H1 (cell line): ENCODE measurements at regions not wholly inside any gene's neighbourhood (a gene's known extent, or its start where the extent isn't known, plus 50 kb on each side); places are given as distances from the start of the nearest gene placed in this dataset.
A peak's percentile ranks its signal among the peaks of the same experiment; 100 is the strongest.

Experiments
- CTCF ChIA-PET: fragments of 300-600 bp; sonication (Branson Sonifier 250); formaldehyde crosslinking; loops from one replicate; lab custom pipeline; 2021; ENCODE audit not compliant: partially characterized antibody; lab: Charles Lee
- POLR2A ChIA-PET: fragments of 300-600 bp; sonication (Branson Sonifier 250); formaldehyde crosslinking; loops from one replicate; lab custom pipeline; 2021; ENCODE audit warnings: inconsistent platforms; ENCODE audit not compliant: partially characterized antibody; lab: Charles Lee
- DNase-seq, 2 experiments: peaks; one replicate each; pipeline versions ENCODE4 v3.0.0 to v3.0.0-alpha.2; 2010 to 2022; ENCODE audit warnings: low spot score in 2 of 2, low read depth in 1 of 2, mixed read lengths in 1 of 2
- FAIRE-seq: peaks from 2 replicates; lab custom pipeline; 2011; peaks lifted over from hg19 to GRCh38; lab: Jason Lieb, UNC
- H2AFZ ChIP-seq: 2 replicates; pipeline ENCODE4 v1.8.1; 2012; ENCODE audit warnings: low read length, inconsistent platforms
- H2AK5ac ChIP-seq: 2 replicates; pipeline ENCODE4 v1.6.1; 2013; ENCODE audit warnings: low read depth, low read length
- H2BK120ac ChIP-seq: replicated peaks from 2 replicates; pipeline ENCODE3; 2013; ENCODE audit warnings: low read depth, low read length, inconsistent platforms
- H2BK12ac ChIP-seq: 2 replicates; pipeline ENCODE4 v1.6.1; 2013; ENCODE audit warnings: low read depth, low read length
- H2BK15ac ChIP-seq: 2 replicates; pipeline ENCODE4 v1.6.1; 2013; ENCODE audit warnings: low read length
- H2BK20ac ChIP-seq: 2 replicates; pipeline ENCODE4 v1.6.1; 2013; ENCODE audit warnings: low read length
- H2BK5ac ChIP-seq: 2 replicates; pipeline ENCODE4 v1.6.1; 2013; ENCODE audit warnings: low read depth, low read length
- H3K14ac ChIP-seq: 2 replicates; pipeline ENCODE4 v1.6.1; 2013; ENCODE audit warnings: inconsistent platforms; ENCODE audit not compliant: insufficient read length
- H3K18ac ChIP-seq: 2 replicates; pipeline ENCODE4 v1.6.1; 2013; ENCODE audit warnings: low read length; ENCODE audit errors: extremely low read depth
- H3K23ac ChIP-seq: 2 replicates; pipeline ENCODE4 v1.6.1; 2013; ENCODE audit warnings: inconsistent platforms; ENCODE audit not compliant: insufficient read length
- H3K23me2 ChIP-seq: 2 replicates; pipeline ENCODE4 v1.6.1; 2013; ENCODE audit warnings: low read depth, low read length
- H3K27ac ChIP-seq: 2 replicates; pipeline ENCODE4 v1.6.1; 2011; ENCODE audit warnings: low read depth, low read length, inconsistent platforms
- H3K27me3 ChIP-seq, 4 experiments: replicated peaks in 1 of 4; 1 replicate in 1 of 4; 2 replicates in 3 of 4; pipeline versions ENCODE4 v1.6.1 to v1.8.1; 2011 to 2013; ENCODE audit warnings: low read length in 3 of 4, mild to moderate bottlenecking in 3 of 4, inconsistent platforms in 2 of 4, mixed read lengths in 2 of 4, moderate library complexity in 1 of 4; ENCODE audit not compliant: control insufficient read depth in 3 of 4, insufficient read depth in 3 of 4; ENCODE audit errors: extremely low read depth in 1 of 4
- H3K36me3 ChIP-seq, 4 experiments: 2 replicates each; pipeline versions ENCODE4 v1.6.1 to v1.8.1; 2011 to 2013; ENCODE audit warnings: mild to moderate bottlenecking in 4 of 4, low read length in 3 of 4, moderate library complexity in 2 of 4, control low read depth in 1 of 4, inconsistent platforms in 1 of 4; ENCODE audit not compliant: insufficient read depth in 4 of 4, control insufficient read depth in 2 of 4
- H3K4ac ChIP-seq: replicated peaks from 2 replicates; pipeline ENCODE3; 2013; ENCODE audit warnings: low read length, low read depth, mixed read lengths, inconsistent platforms; ENCODE audit not compliant: insufficient read length
- H3K4me1 ChIP-seq, 4 experiments: replicated peaks in 1 of 4; 1 replicate in 1 of 4; 2 replicates in 3 of 4; pipeline versions ENCODE4 v1.6.1 to v1.8.1; 2011 to 2013; ENCODE audit warnings: low read length in 3 of 4, inconsistent platforms in 2 of 4, mixed read lengths in 1 of 4; ENCODE audit not compliant: insufficient read depth in 4 of 4, control insufficient read depth in 3 of 4
- H3K4me2 ChIP-seq, 2 experiments: 2 replicates each; pipeline versions ENCODE4 v1.6.1 to v1.8.1; 2011 to 2013; ENCODE audit warnings: low read depth in 2 of 2, low read length in 2 of 2, control low read depth in 1 of 2, inconsistent platforms in 1 of 2, mild to moderate bottlenecking in 1 of 2; ENCODE audit not compliant: insufficient read depth in 1 of 2
- H3K4me3 ChIP-seq, 4 experiments: fragments of 200-600, 300-600 bp in 1 of 4; sonication (generic), shearing (Covaris generic), sonication (Bioruptor Twin) in 1 of 4; 2 replicates each; pipeline versions ENCODE4 v1.5.1 to v1.8.1; 2011 to 2016; ENCODE audit warnings: low read length in 4 of 4, low read depth in 3 of 4, control low read depth in 2 of 4, inconsistent platforms in 2 of 4, mild to moderate bottlenecking in 2 of 4, mixed read lengths in 1 of 4, moderate library complexity in 1 of 4; ENCODE audit not compliant: insufficient read depth in 2 of 4; ENCODE audit errors: extremely low read depth in 1 of 4
- H3K56ac ChIP-seq: replicated peaks from 2 replicates; pipeline ENCODE3; 2013; ENCODE audit warnings: low read depth, mild to moderate bottlenecking, mixed read lengths, low read length, inconsistent platforms; ENCODE audit not compliant: insufficient read length
- H3K79me1 ChIP-seq: 2 replicates; pipeline ENCODE4 v1.6.1; 2013; ENCODE audit warnings: low read depth, low read length, control low read depth
- H3K79me2 ChIP-seq, 2 experiments: 2 replicates each; pipeline versions ENCODE4 v1.6.1 to v1.8.1; 2012 to 2013; ENCODE audit warnings: low read length in 2 of 2, mild to moderate bottlenecking in 2 of 2, inconsistent platforms in 1 of 2; ENCODE audit not compliant: insufficient read depth in 2 of 2, control insufficient read depth in 1 of 2
- H3K9ac ChIP-seq, 4 experiments: replicated peaks in 1 of 4; 1 replicate in 1 of 4; 2 replicates in 3 of 4; pipeline versions ENCODE4 v1.6.1 to v1.8.1; 2011 to 2013; ENCODE audit warnings: low read depth in 3 of 4, low read length in 3 of 4, control low read depth in 2 of 4, mild to moderate bottlenecking in 2 of 4, moderate library complexity in 2 of 4, inconsistent platforms in 1 of 4; ENCODE audit errors: extremely low read depth in 1 of 4
- H3K9me3 ChIP-seq, 2 experiments: 2 replicates each; pipeline versions ENCODE4 v1.6.1 to v1.8.1; 2012 to 2013; ENCODE audit warnings: mild to moderate bottlenecking in 2 of 2, moderate library complexity in 2 of 2, control low read depth in 1 of 2, inconsistent platforms in 1 of 2, low read depth in 1 of 2, low read length in 1 of 2, mixed read lengths in 1 of 2; ENCODE audit not compliant: insufficient read depth in 2 of 2
- H4K20me1 ChIP-seq, 2 experiments: replicated peaks in 1 of 2; 2 replicates each; pipeline versions ENCODE3 to v1.8.1; 2011 to 2013; ENCODE audit warnings: inconsistent platforms in 2 of 2, low read length in 2 of 2, mild to moderate bottlenecking in 1 of 2; ENCODE audit not compliant: insufficient read depth in 2 of 2, control insufficient read depth in 1 of 2
- H4K5ac ChIP-seq: 2 replicates; pipeline ENCODE4 v1.6.1; 2013; ENCODE audit warnings: low read length, low read depth, mixed read lengths, inconsistent platforms; ENCODE audit not compliant: insufficient read length
- H4K8ac ChIP-seq: 2 replicates; pipeline ENCODE4 v1.8.0; 2013; ENCODE audit warnings: mild to moderate bottlenecking, moderate library complexity, low read length, inconsistent platforms; ENCODE audit not compliant: insufficient read depth; ENCODE audit errors: extremely low read depth
- H4K91ac ChIP-seq: replicated peaks from 2 replicates; pipeline ENCODE3; 2013; ENCODE audit warnings: low read length, mixed read lengths, inconsistent platforms; ENCODE audit not compliant: insufficient read length
- BCL11A ChIP-seq, 2 experiments: IDR thresholded peaks; one replicate each; pipeline ENCODE4 v1.6.1; 2011; ENCODE audit warnings: low read depth in 2 of 2, low read length in 2 of 2, mild to moderate bottlenecking in 2 of 2
- BRCA1 ChIP-seq: IDR thresholded peaks from 2 replicates; pipeline ENCODE4 v1.6.1; 2012; ENCODE audit warnings: low read depth, low read length, improper control_type of control experiment
- CEBPB ChIP-seq: IDR thresholded peaks from 2 replicates; pipeline ENCODE4 v1.6.1; 2012; ENCODE audit warnings: low read depth, low read length
- E2F6 ChIP-seq: IDR thresholded peaks from 2 replicates; pipeline ENCODE4 v1.6.1; 2012; ENCODE audit warnings: inconsistent platforms
- JUND ChIP-seq: IDR thresholded peaks from 2 replicates; pipeline ENCODE4 v1.6.1; 2011; ENCODE audit warnings: mild to moderate bottlenecking, improper control_type of control experiment, low read length
- KDM1A ChIP-seq: fragments of 200-600, 300-600 bp; sonication (generic); IDR thresholded peaks from 2 replicates; pipeline ENCODE4 v1.7.1; 2016; ENCODE audit warnings: mild to moderate bottlenecking, low read length, borderline replicate concordance
- NANOG ChIP-seq: IDR thresholded peaks from 2 replicates; pipeline ENCODE4 v1.6.1; 2011; ENCODE audit warnings: low read length, low read depth, mild to moderate bottlenecking, inconsistent platforms; ENCODE audit not compliant: insufficient read depth, poor library complexity, severe bottlenecking
- RAD21 ChIP-seq, 2 experiments: IDR thresholded peaks in 1 of 2; conservative IDR thresholded peaks in 1 of 2; 2 replicates each; pipeline ENCODE4 v1.6.1; 2011; ENCODE audit warnings: low read depth in 2 of 2, low read length in 2 of 2, improper control_type of control experiment in 1 of 2, inconsistent platforms in 1 of 2, mild to moderate bottlenecking in 1 of 2, moderate library complexity in 1 of 2
- RBBP5 ChIP-seq: IDR thresholded peaks from 2 replicates; pipeline ENCODE4 v1.7.1; 2012; ENCODE audit warnings: low read depth, mild to moderate bottlenecking, inconsistent platforms, low read length, moderate library complexity, borderline replicate concordance
- SIX5 ChIP-seq: IDR thresholded peaks from 2 replicates; pipeline ENCODE4 v1.6.1; 2011; ENCODE audit warnings: mild to moderate bottlenecking, low read depth, low read length
- SP2 ChIP-seq: IDR thresholded peaks from 2 replicates; pipeline ENCODE4 v1.6.1; 2012; ENCODE audit warnings: mild to moderate bottlenecking, low read length, inconsistent platforms
- TAF1 ChIP-seq: IDR thresholded peaks from 2 replicates; pipeline ENCODE4 v1.6.1; 2011; ENCODE audit warnings: mild to moderate bottlenecking, low read depth, low read length
- WGBS, 2 experiments: shearing (Covaris generic) in 1 of 2; methylation state at CpG; one replicate each; pipeline versions ENCODE4 v1.1.6 to v1.1.7; 2013 to 2015; ENCODE audit warnings: low lambda C conversion rate in 2 of 2, mixed read lengths in 2 of 2, inconsistent platforms in 1 of 2, low coverage in 1 of 2, missing lambda C conversion rate in 1 of 2; ENCODE audit not compliant: insufficient replicate concordance in 2 of 2, insufficient coverage in 1 of 2, insufficient read length in 1 of 2; ENCODE audit errors: extremely low coverage in 1 of 2, missing lambda C conversion rate in 1 of 2; 5-methylcytosine and 5-hydroxymethylcytosine counted together

GRCh38 chr2:181252262-181253148 is 204.7 kb upstream of the ITGA4 start:
- no peaks in the 10 kb centered on the region for H3K79me2 ChIP-seq
- H3K14ac ChIP-seq: no peak overlapping the region
- H4K20me1 ChIP-seq: no peaks in the 10 kb centered on the region
- no peak overlapping the region for H2BK15ac ChIP-seq
- no peak for FAIRE-seq
- no peaks in the 10 kb centered on the region for H3K36me3 ChIP-seq
- H3K9me3 ChIP-seq: no peaks in the 10 kb centered on the region
- no peak overlapping the region for H4K8ac ChIP-seq
- no peak overlapping the region for H2BK12ac ChIP-seq
- no peaks in the 10 kb centered on the region for H3K23me2 ChIP-seq
- H3K4ac ChIP-seq: no peak overlapping the region
- no peak for DNase-seq
- no peak overlapping the region for H2AK5ac ChIP-seq
- H3K56ac ChIP-seq: no peak overlapping the region
- 0 out of 2 replicates have a peak overlapping the region, but pooled peaks have one; percentile 79 for H2AFZ ChIP-seq
- H2BK5ac ChIP-seq: no peak overlapping the region
- no peak overlapping the region for H3K18ac ChIP-seq
- H3K4me2 ChIP-seq: no peak overlapping the region
- no peaks in the 10 kb centered on the region for H3K4me1 ChIP-seq
- POLR2A ChIA-PET: no interaction called here
- H3K9ac ChIP-seq: no peak overlapping the region
- CTCF ChIA-PET: interaction anchor here (0.7 to 1.6 kb wide), 3 partner anchors 12 to 1339 kb away, joined by 3 to 4 read pairs (median 3); no protein-coding TSS in a partner anchor
- no peaks in the 10 kb centered on the region for H3K27me3 ChIP-seq
- H3K4me3 ChIP-seq: no peak overlapping the region
- no peak overlapping the region for H3K27ac ChIP-seq
- no peak overlapping the region for H3K23ac ChIP-seq
- WGBS, 2 experiments: 89% methylated on average over 5 of the region's 5 CpGs; no CpG with 5 or more reads in 1 of the 2 experiments
- no peaks in the 10 kb centered on the region for H3K79me1 ChIP-seq
- no peak overlapping the region for H2BK120ac ChIP-seq
- H4K91ac ChIP-seq: no peak overlapping the region
- no peak overlapping the region for H4K5ac ChIP-seq
- H2BK20ac ChIP-seq: no peak overlapping the region
- no peak for TF ChIP-seq BRCA1
- TF ChIP-seq TAF1: no peak
- no peak for TF ChIP-seq KDM1A
- TF ChIP-seq RAD21 (IDR thresholded peaks at IDR 0.05 in 1 of 2, conservative IDR thresholded peaks at IDR 0.05 in 1 of 2; ENCODE audit: low read depth in 2 of 2, low read length in 2 of 2): no peak
- no peak for TF ChIP-seq NANOG
- TF ChIP-seq BCL11A (IDR thresholded peaks at IDR 0.05; ENCODE audit: low read depth in 2 of 2, low read length in 2 of 2): no peak
- TF ChIP-seq JUND: no peak
- TF ChIP-seq SIX5: no peak
- no peak for TF ChIP-seq E2F6
- TF ChIP-seq CEBPB: no peak
- no peak for TF ChIP-seq RBBP5
- TF ChIP-seq SP2: no peak
